SIG-M5 (cell line): ENCODE measurements at regions not wholly inside any gene's neighbourhood (a gene's known extent, or its start where the extent isn't known, plus 50 kb on each side); places are given as distances from the start of the nearest gene placed in this dataset.
"Not testable (repeated sequence)": the region's sequence is repeated elsewhere in the genome, so short reads cannot be mapped to it uniquely, and the experiment has no call there.

Experiments
- DNase-seq: peaks from one replicate; lab custom pipeline; 2025; lab: John Stamatoyannopoulos, UW

GRCh38 chr17:15802917-15803316 lies 70.8 kb downstream of the TBC1D26 start:
- not testable (repeated sequence) for DNase-seq

GRCh38 chr17:15806825-15807224 lies 74.7 kb downstream of the TBC1D26 start:
- not testable (repeated sequence) for DNase-seq

GRCh38 chr17:15813388-15813787 lies 81.3 kb downstream of the TBC1D26 start:
- DNase-seq = not testable (repeated sequence)

- not testable (repeated sequence) for DNase-seq
These were observed 81.9 kb downstream of the TBC1D26 start for GRCh38 chr17:15814003-15814402.

- not testable (repeated sequence) for DNase-seq
These were observed 85.8 kb downstream of the TBC1D26 start for GRCh38 chr17:15817861-15818260.

GRCh38 chr17:15822280-15822679 lies 90.2 kb downstream of the TBC1D26 start:
- DNase-seq = not testable (repeated sequence)

- DNase-seq = not testable (repeated sequence)
These were observed 96.7 kb downstream of the TBC1D26 start for GRCh38 chr17:15828727-15829314.

- DNase-seq = not testable (repeated sequence)
These were observed 98.1 kb downstream of the TBC1D26 start for GRCh38 chr17:15830221-15830620.

- peak; percentile 67 for DNase-seq
These were observed 99.1 kb downstream of the TBC1D26 start for GRCh38 chr17:15831182-15831581.

- not testable (repeated sequence) for DNase-seq
These were observed 100.9 kb downstream of the TBC1D26 start for GRCh38 chr17:15832921-15833480.

- not testable (repeated sequence) for DNase-seq
These were observed 101.8 kb downstream of the TBC1D26 start for GRCh38 chr17:15833890-15834289.

- not testable (repeated sequence) for DNase-seq
These were observed 103.4 kb downstream of the TBC1D26 start for GRCh38 chr17:15835481-15835880.

GRCh38 chr17:15836249-15836982 lies 104.3 kb downstream of the TBC1D26 start:
- DNase-seq = not testable (repeated sequence)

GRCh38 chr17:15836991-15837390 lies 104.9 kb downstream of the TBC1D26 start:
- DNase-seq = not testable (repeated sequence)

GRCh38 chr17:15847447-15848229 lies 97.3 kb upstream of the ADORA2B start:
- DNase-seq = not testable (repeated sequence)

- not testable (repeated sequence) for DNase-seq
These were observed 95.9 kb upstream of the ADORA2B start for GRCh38 chr17:15849054-15849453.

GRCh38 chr17:15850071-15850470 lies 94.9 kb upstream of the ADORA2B start:
- DNase-seq = not testable (repeated sequence)

- not testable (repeated sequence) for DNase-seq
These were observed 94.2 kb upstream of the ADORA2B start for GRCh38 chr17:15850687-15851086.

GRCh38 chr17:15852863-15853262 lies 92.1 kb upstream of the ADORA2B start:
- not testable (repeated sequence) for DNase-seq

GRCh38 chr17:15856191-15856590 lies 88.7 kb upstream of the ADORA2B start:
- DNase-seq = not testable (repeated sequence)

GRCh38 chr17:15856745-15857144 lies 88.2 kb upstream of the ADORA2B start:
- not testable (repeated sequence) for DNase-seq

GRCh38 chr17:15858082-15858481 lies 86.8 kb upstream of the ADORA2B start:
- not testable (repeated sequence) for DNase-seq
